A673 (cell line): ENCODE measurements at regions not wholly inside any gene's neighbourhood (a gene's known extent, or its start where the extent isn't known, plus 50 kb on each side); places are given as distances from the start of the nearest gene placed in this dataset.
"Not testable (repeated sequence)": the region's sequence is repeated elsewhere in the genome, so short reads cannot be mapped to it uniquely, and the experiment has no call there.

Experiments
- BruUV-seq: library from RNA; stranded (reverse); fragments of 400-500 nt; replicated peaks from 2 replicates; lab custom pipeline; 2021; lab: Mats Ljungman, UMichigan
- CTCF ChIA-PET: fragments of 300-600 bp; sonication (Branson Sonifier 250); formaldehyde crosslinking; loops from one replicate; lab custom pipeline; 2022; ENCODE audit warnings: antibody characterized with exemption; lab: Charles Lee
- POLR2A ChIA-PET: fragments of 300-600 bp; sonication (Branson Sonifier 250); formaldehyde crosslinking; loops from one replicate; lab custom pipeline; 2022; ENCODE audit warnings: antibody characterized with exemption; ENCODE audit not compliant: low non-redundant PET; lab: Charles Lee
- DNase-seq: peaks from one replicate; pipeline ENCODE4 v3.0.0-alpha.2; 2015; ENCODE audit warnings: low spot score
- H3K27ac ChIP-seq: fragments of 200-600 bp; sonication (generic); 2 replicates; pipeline ENCODE4 v1.5.1; 2016; ENCODE audit warnings: mixed run types, low read depth, mild to moderate bottlenecking, mixed read lengths, antibody characterized with exemption, low read length; ENCODE audit not compliant: poor library complexity, severe bottlenecking
- H3K27me3 ChIP-seq: fragments of 200-600 bp; sonication (generic); replicated peaks from 2 replicates; pipeline ENCODE4 v1.6.1; 2017; ENCODE audit warnings: mixed run types, low read depth, mild to moderate bottlenecking, mixed read lengths, antibody characterized with exemption, low read length; ENCODE audit not compliant: insufficient read depth, poor library complexity
- H3K36me3 ChIP-seq: fragments of 200-600 bp; sonication (generic); 2 replicates; pipeline ENCODE4 v1.6.1; 2016; ENCODE audit warnings: mixed run types, mild to moderate bottlenecking, mixed read lengths, antibody characterized with exemption, low read length; ENCODE audit not compliant: insufficient read depth, poor library complexity, severe bottlenecking
- H3K4me1 ChIP-seq: fragments of 200-600 bp; sonication (generic); 2 replicates; pipeline ENCODE4 v1.6.1; 2017; ENCODE audit warnings: mixed run types, mild to moderate bottlenecking, mixed read lengths, antibody characterized with exemption, low read length; ENCODE audit not compliant: insufficient read depth, poor library complexity, severe bottlenecking
- H3K4me3 ChIP-seq: fragments of 200-600 bp; sonication (generic); 2 replicates; pipeline ENCODE4 v1.5.1; 2016; ENCODE audit warnings: low read depth, mixed run types, mild to moderate bottlenecking, mixed read lengths, low read length; ENCODE audit not compliant: poor library complexity, severe bottlenecking
- H3K9me3 ChIP-seq: fragments of 200-600 bp; sonication (generic); 2 replicates; pipeline ENCODE4 v1.6.1; 2016; ENCODE audit warnings: mixed run types, low read depth, mild to moderate bottlenecking, mixed read lengths, antibody characterized with exemption, low read length; ENCODE audit not compliant: poor library complexity, severe bottlenecking
- CTCF ChIP-seq: fragments of 300-800, 200-600 bp; sonication (generic); conservative IDR thresholded peaks from 2 replicates; pipeline ENCODE4 v1.5.1; 2017; ENCODE audit warnings: low read depth, mild to moderate bottlenecking, antibody characterized with exemption, low read length, moderate library complexity, mixed read lengths
- EZH2 ChIP-seq: fragments of 200-600 bp; sonication (generic); IDR thresholded peaks from 2 replicates; pipeline ENCODE4 v1.6.1; 2017; ENCODE audit warnings: borderline replicate concordance, low read depth, mild to moderate bottlenecking, mixed read lengths, antibody characterized with exemption, low read length; ENCODE audit not compliant: poor library complexity, severe bottlenecking
- intact Hi-C: fragments of 100-400 bp; cut with micrococcal nuclease; formaldehyde crosslinking; loops from one replicate; pipeline ENCODE4 v1.10.0; 2022; ENCODE audit not compliant: unreplicated experiment

DNA sequence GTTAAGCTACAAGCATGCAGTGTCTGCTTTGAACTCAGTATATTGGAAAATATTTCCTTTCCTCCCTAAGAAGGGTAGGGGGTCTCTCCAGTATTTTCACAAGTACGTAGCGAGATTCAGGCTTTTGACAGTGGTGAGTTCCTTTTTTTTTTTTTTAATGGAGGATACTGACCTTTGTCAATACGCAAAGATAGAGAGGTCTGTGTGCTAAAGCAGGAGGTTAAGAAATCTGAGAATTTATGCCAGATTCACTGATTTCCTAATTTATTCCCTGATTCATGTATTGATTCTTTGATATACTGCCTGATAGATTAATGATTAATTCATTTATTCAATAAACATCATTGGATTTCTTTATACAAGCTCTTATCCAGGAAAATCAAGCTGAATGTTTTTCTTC is 106.7 kb upstream of the CADM1 start:
- no TSS peak for BruUV-seq
- CTCF ChIA-PET, result no interaction called here

DNA sequence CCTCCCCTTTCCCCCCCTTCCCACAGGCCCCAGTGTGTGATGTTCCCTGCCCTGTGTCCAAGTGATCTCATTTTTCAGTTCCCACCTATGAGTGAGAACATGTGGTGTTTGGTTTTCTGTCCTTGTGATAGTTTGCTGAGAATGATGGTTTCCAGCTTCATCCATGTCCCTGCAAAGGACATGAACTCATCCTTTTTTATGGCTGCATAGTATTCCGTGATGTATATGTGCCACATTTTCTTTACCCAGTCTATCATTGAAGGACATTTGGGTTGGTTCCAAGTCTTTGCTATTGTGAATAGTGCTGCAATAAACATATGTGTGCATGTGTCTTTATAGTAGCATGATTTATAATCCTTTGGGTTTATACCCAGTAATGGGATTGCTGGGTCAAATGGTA is 106.0 kb upstream of the CADM1 start:
- H3K36me3 ChIP-seq, H3K27me3 ChIP-seq, CTCF ChIA-PET, intact Hi-C loops, DNase-seq, H3K9me3 ChIP-seq, BruUV-seq, POLR2A ChIA-PET, H3K4me1 ChIP-seq, H3K27ac ChIP-seq, H3K4me3 ChIP-seq: not testable (repeated sequence)

More for the DNA sequence above, 106.7 kb upstream of the CADM1 start:
- Histone ChIP-seq H3K4me1 (no peaks in the 10 kb centered on the region), H3K27me3 (no peaks in the 10 kb centered on the region), H3K4me3 (no peak overlapping the region), H3K9me3 (no peaks in the 10 kb centered on the region), H3K27ac (no peak overlapping the region), H3K36me3 (no peaks in the 10 kb centered on the region)
- intact Hi-C loops, result no loop called here
- POLR2A ChIA-PET, result no interaction called here
- DNase-seq, result no peak
- TF ChIP-seq EZH2 (no peak), CTCF (no peak)

- no peak overlapping the region for H3K27ac ChIP-seq
- POLR2A ChIA-PET, result no interaction called here
- no peaks in the 10 kb centered on the region for H3K4me1 ChIP-seq
- DNase-seq, result no peak
- no peaks in the 10 kb centered on the region for H3K27me3 ChIP-seq
- H3K36me3 ChIP-seq, result no peaks in the 10 kb centered on the region
- BruUV-seq, result no TSS peak
- CTCF ChIA-PET, result no interaction called here
- no peak for TF ChIP-seq CTCF
- TF ChIP-seq EZH2, result no peak
- intact Hi-C loops, result no loop called here
- no peak overlapping the region for H3K4me3 ChIP-seq
- no peaks in the 10 kb centered on the region for H3K9me3 ChIP-seq
Measured at GRCh38 chr11:115608976-115609375, 104.8 kb upstream of the CADM1 start.

DNA sequence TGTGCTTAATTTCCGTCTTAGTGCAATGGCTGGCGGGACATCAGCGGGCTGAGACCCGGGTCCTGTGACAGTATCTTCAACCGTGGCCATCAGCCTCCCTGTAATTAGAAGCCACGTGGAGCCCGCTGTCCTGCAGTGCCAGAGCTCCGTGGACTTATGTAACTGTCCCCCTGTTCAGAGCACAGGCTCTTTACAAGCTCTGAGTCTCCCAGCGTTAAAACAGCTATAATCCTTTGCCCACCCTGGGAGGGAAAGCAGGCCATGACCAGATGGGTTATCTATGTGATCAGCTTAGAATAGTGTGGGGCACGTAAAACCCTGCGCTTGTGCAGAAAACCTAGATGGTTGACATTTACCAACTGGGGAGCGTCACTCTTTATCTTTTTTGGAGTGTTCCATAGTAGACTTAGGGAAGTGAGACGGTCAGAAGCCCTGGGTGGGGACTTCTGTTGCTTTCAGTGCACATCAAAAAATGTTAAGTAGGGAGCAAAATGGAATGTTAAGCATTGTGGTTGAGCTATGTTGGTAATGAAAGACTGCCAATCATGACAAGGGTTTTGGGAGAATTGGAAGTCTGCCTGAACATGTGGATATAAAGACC is 103.5 kb upstream of the CADM1 start:
- no peaks in the 10 kb centered on the region for H3K36me3 ChIP-seq
- no peaks in the 10 kb centered on the region for H3K27me3 ChIP-seq
- BruUV-seq, result no TSS peak
- H3K4me1 ChIP-seq, result no peaks in the 10 kb centered on the region
- CTCF ChIA-PET, result no interaction called here
- H3K9me3 ChIP-seq, result no peaks in the 10 kb centered on the region
- H3K4me3 ChIP-seq, result no peak overlapping the region
- TF ChIP-seq EZH2 (no peak), CTCF (no peak)
- POLR2A ChIA-PET, result no interaction called here
- intact Hi-C loops, result no loop called here
- no peak for DNase-seq
- no peak overlapping the region for H3K27ac ChIP-seq
